ENCODE measurements at regions not wholly inside any gene's neighbourhood (a gene's known extent, or its start where the extent isn't known, plus 50 kb on each side); places are given as distances from the start of the nearest gene placed in this dataset.

GRCh38 chr3:176395240-176395639 is 802.0 kb downstream of the TBL1XR1 start:
- Histone ChIP-seq H3K9ac (ENCODE audit: low read length) (no peak overlapping the region), H3K4me3 (ENCODE audit: low read length) (no peak overlapping the region), H3K36me3 (ENCODE audit: control insufficient read depth, insufficient read depth, low read length) (no peaks in the 10 kb centered on the region), H3K27ac (ENCODE audit: low read depth, low read length) (no peak overlapping the region), H3K27me3 (ENCODE audit: control insufficient read depth, insufficient read depth, low read length) (no peaks in the 10 kb centered on the region), H3K4me1 (ENCODE audit: control insufficient read depth, insufficient read depth, low read length) (no peaks in the 10 kb centered on the region)

GRCh38 chr3:176378789-176379188 is 818.5 kb downstream of the TBL1XR1 start:
- no peak overlapping the region for H3K9ac ChIP-seq (ENCODE audit: low read length)
- no peak overlapping the region for H3K4me3 ChIP-seq (ENCODE audit: low read length)
- H3K4me1 ChIP-seq (ENCODE audit: control insufficient read depth, insufficient read depth, low read length), result no peaks in the 10 kb centered on the region
- no peak overlapping the region for H3K27ac ChIP-seq (ENCODE audit: low read depth, low read length)
- no peaks in the 10 kb centered on the region for H3K36me3 ChIP-seq (ENCODE audit: control insufficient read depth, insufficient read depth, low read length)
- no peaks in the 10 kb centered on the region for H3K27me3 ChIP-seq (ENCODE audit: control insufficient read depth, insufficient read depth, low read length)

DNA sequence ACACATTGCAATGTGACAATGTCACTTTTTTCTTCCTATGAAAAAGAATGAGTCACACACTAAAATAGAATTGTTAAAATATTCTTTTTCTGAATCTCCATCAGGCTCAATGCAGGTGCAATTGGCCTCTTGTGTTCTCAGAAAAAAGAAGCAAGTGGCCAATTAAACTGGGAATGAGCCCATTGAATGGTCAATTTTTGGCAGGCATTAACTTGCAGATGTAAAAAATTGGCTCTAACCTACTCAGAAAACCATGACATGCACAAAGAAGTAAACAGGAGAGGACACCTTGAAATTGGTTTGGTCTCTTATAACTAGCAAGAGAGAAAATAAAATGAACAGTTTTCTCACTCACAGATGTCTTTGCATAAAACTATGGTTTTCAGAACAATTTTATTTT is 820.8 kb downstream of the TBL1XR1 start:
- Histone ChIP-seq H3K4me3 (ENCODE audit: low read length) (no peak overlapping the region), H3K36me3 (ENCODE audit: control insufficient read depth, insufficient read depth, low read length) (no peaks in the 10 kb centered on the region), H3K27ac (ENCODE audit: low read depth, low read length) (no peak overlapping the region), H3K27me3 (ENCODE audit: control insufficient read depth, insufficient read depth, low read length) (no peaks in the 10 kb centered on the region), H3K9ac (ENCODE audit: low read length) (no peak overlapping the region), H3K4me1 (ENCODE audit: control insufficient read depth, insufficient read depth, low read length) (no peaks in the 10 kb centered on the region)

- no peak overlapping the region for H3K9ac ChIP-seq (ENCODE audit: low read length)
- no peaks in the 10 kb centered on the region for H3K4me1 ChIP-seq (ENCODE audit: control insufficient read depth, insufficient read depth, low read length)
- no peak overlapping the region for H3K27ac ChIP-seq (ENCODE audit: low read depth, low read length)
- no peak overlapping the region for H3K4me3 ChIP-seq (ENCODE audit: low read length)
- H3K27me3 ChIP-seq (ENCODE audit: control insufficient read depth, insufficient read depth, low read length), result no peaks in the 10 kb centered on the region
- H3K36me3 ChIP-seq (ENCODE audit: control insufficient read depth, insufficient read depth, low read length), result no peaks in the 10 kb centered on the region
Measured at GRCh38 chr3:176375519-176375918, 821.8 kb downstream of the TBL1XR1 start.

GRCh38 chr3:176362191-176362731 is 835.0 kb downstream of the TBL1XR1 start:
- H3K4me3 ChIP-seq (ENCODE audit: low read length), result no peak overlapping the region
- H3K9ac ChIP-seq (ENCODE audit: low read length), result no peak overlapping the region
- H3K36me3 ChIP-seq (ENCODE audit: control insufficient read depth, insufficient read depth, low read length), result no peaks in the 10 kb centered on the region
- no peak overlapping the region for H3K27ac ChIP-seq (ENCODE audit: low read depth, low read length)
- no peaks in the 10 kb centered on the region for H3K27me3 ChIP-seq (ENCODE audit: control insufficient read depth, insufficient read depth, low read length)
- no peaks in the 10 kb centered on the region for H3K4me1 ChIP-seq (ENCODE audit: control insufficient read depth, insufficient read depth, low read length)

DNA sequence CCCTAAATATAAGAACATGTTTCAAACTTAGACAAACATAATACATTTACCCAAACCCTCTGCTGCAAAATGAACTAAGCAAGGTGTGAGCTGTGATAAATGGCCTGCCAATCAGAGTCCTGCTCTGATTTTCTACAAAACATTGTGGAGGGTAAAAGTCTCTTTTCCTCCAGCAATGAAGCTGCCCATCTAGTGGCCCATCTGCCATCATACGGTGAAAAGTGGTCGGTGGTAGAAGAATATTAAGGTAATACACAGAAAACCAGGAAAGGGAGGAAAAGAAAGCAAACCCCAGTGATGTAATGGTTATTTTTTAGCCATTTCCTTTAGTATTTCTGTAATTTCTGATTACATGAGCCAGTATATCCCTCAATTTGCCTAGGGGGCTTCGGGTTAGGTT is 838.1 kb downstream of the TBL1XR1 start:
- Histone ChIP-seq H3K4me3 (ENCODE audit: low read length) (no peak overlapping the region), H3K27me3 (ENCODE audit: control insufficient read depth, insufficient read depth, low read length) (no peaks in the 10 kb centered on the region), H3K27ac (ENCODE audit: low read depth, low read length) (no peak overlapping the region), H3K4me1 (ENCODE audit: control insufficient read depth, insufficient read depth, low read length) (no peaks in the 10 kb centered on the region), H3K36me3 (ENCODE audit: control insufficient read depth, insufficient read depth, low read length) (no peaks in the 10 kb centered on the region), H3K9ac (ENCODE audit: low read length) (no peak overlapping the region)

DNA sequence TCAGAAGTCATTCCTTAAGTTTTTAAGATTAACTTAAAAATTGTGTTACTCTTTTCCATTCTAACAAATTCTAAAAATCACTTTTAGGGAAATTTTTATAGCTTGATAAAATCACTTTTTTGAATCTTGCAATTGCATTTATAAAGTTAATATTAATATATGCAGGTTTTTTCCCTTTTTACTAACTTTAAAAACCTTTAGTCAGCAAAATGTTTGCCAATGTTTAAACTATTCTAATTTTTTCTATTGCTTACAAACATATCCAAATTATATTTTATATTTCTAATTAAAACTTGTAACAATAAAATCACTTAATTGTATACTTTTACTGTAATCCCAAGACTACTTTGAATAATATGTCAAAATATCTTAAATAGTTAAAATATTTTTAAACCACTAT is 839.4 kb downstream of the TBL1XR1 start:
- Histone ChIP-seq H3K27me3 (ENCODE audit: control insufficient read depth, insufficient read depth, low read length) (no peaks in the 10 kb centered on the region), H3K4me1 (ENCODE audit: control insufficient read depth, insufficient read depth, low read length) (no peaks in the 10 kb centered on the region), H3K27ac (ENCODE audit: low read depth, low read length) (no peak overlapping the region), H3K36me3 (ENCODE audit: control insufficient read depth, insufficient read depth, low read length) (no peaks in the 10 kb centered on the region), H3K4me3 (ENCODE audit: low read length) (no peak overlapping the region), H3K9ac (ENCODE audit: low read length) (no peak overlapping the region)

- Histone ChIP-seq H3K27me3 (ENCODE audit: control insufficient read depth, insufficient read depth, low read length) (no peaks in the 10 kb centered on the region), H3K27ac (ENCODE audit: low read depth, low read length) (no peak overlapping the region), H3K36me3 (ENCODE audit: control insufficient read depth, insufficient read depth, low read length) (no peaks in the 10 kb centered on the region), H3K4me1 (ENCODE audit: control insufficient read depth, insufficient read depth, low read length) (no peaks in the 10 kb centered on the region), H3K9ac (ENCODE audit: low read length) (no peak overlapping the region), H3K4me3 (ENCODE audit: low read length) (no peak overlapping the region)
Measured at GRCh38 chr3:176354843-176355242, 842.4 kb downstream of the TBL1XR1 start.

GRCh38 chr3:176352716-176353334 is 844.5 kb downstream of the TBL1XR1 start:
- H3K4me3 ChIP-seq (ENCODE audit: low read length), result no peak overlapping the region
- no peak overlapping the region for H3K9ac ChIP-seq (ENCODE audit: low read length)
- H3K36me3 ChIP-seq (ENCODE audit: control insufficient read depth, insufficient read depth, low read length), result no peaks in the 10 kb centered on the region
- H3K4me1 ChIP-seq (ENCODE audit: control insufficient read depth, insufficient read depth, low read length), result no peaks in the 10 kb centered on the region
- no peaks in the 10 kb centered on the region for H3K27me3 ChIP-seq (ENCODE audit: control insufficient read depth, insufficient read depth, low read length)
- no peak overlapping the region for H3K27ac ChIP-seq (ENCODE audit: low read depth, low read length)

- no peak overlapping the region for H3K4me3 ChIP-seq (ENCODE audit: low read length)
- no peak overlapping the region for H3K9ac ChIP-seq (ENCODE audit: low read length)
- no peaks in the 10 kb centered on the region for H3K36me3 ChIP-seq (ENCODE audit: control insufficient read depth, insufficient read depth, low read length)
- H3K27ac ChIP-seq (ENCODE audit: low read depth, low read length), result no peak overlapping the region
- no peaks in the 10 kb centered on the region for H3K27me3 ChIP-seq (ENCODE audit: control insufficient read depth, insufficient read depth, low read length)
- no peaks in the 10 kb centered on the region for H3K4me1 ChIP-seq (ENCODE audit: control insufficient read depth, insufficient read depth, low read length)
Measured at GRCh38 chr3:176351408-176351807, 845.9 kb downstream of the TBL1XR1 start.

DNA sequence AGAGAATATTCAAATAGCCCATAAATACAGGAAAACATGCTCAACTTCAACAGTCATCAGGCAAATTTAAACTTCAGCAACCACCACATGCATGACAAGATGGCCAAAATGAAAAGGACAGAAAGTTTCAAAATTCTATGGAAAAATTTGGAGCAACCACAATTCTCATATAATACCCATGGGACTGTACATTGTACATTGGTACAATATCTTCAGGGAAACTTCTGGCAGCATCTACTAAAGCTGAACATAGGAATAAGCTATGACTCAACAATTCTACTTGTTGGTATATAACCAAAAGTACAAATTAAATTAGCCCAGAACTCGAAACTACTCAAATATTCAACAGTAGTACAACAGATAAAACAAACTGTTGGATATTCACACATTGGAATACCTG is 847.6 kb downstream of the TBL1XR1 start:
- no peaks in the 10 kb centered on the region for H3K27me3 ChIP-seq (ENCODE audit: control insufficient read depth, insufficient read depth, low read length)
- no peak overlapping the region for H3K27ac ChIP-seq (ENCODE audit: low read depth, low read length)
- H3K36me3 ChIP-seq (ENCODE audit: control insufficient read depth, insufficient read depth, low read length), result no peaks in the 10 kb centered on the region
- H3K4me3 ChIP-seq (ENCODE audit: low read length), result no peak overlapping the region
- H3K9ac ChIP-seq (ENCODE audit: low read length), result no peak overlapping the region
- no peaks in the 10 kb centered on the region for H3K4me1 ChIP-seq (ENCODE audit: control insufficient read depth, insufficient read depth, low read length)

GRCh38 chr3:176347424-176348146 is 849.7 kb downstream of the TBL1XR1 start:
- Histone ChIP-seq H3K27ac (ENCODE audit: low read depth, low read length) (no peak overlapping the region), H3K4me1 (ENCODE audit: control insufficient read depth, insufficient read depth, low read length) (no peaks in the 10 kb centered on the region), H3K36me3 (ENCODE audit: control insufficient read depth, insufficient read depth, low read length) (no peaks in the 10 kb centered on the region), H3K4me3 (ENCODE audit: low read length) (no peak overlapping the region), H3K9ac (ENCODE audit: low read length) (no peak overlapping the region), H3K27me3 (ENCODE audit: control insufficient read depth, insufficient read depth, low read length) (no peaks in the 10 kb centered on the region)

DNA sequence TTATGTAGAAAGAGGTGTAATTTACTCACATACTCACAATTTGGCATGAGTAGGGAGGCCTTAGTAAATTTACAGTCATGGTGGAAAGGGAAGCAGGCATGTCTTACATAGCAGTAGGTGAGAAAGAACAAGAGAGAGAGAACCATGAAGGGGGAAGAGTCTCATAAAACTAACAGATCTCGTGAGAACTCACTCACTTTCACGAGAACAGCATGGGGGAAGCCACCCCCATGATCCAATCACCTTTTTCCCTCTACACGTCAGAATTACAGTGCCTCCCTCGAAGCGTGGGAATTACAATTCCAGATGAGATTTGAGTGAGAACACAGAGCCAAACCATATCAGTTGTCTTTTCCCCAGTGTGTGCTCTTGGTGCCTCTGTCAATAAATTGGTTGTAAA is 855.3 kb downstream of the TBL1XR1 start:
- Histone ChIP-seq H3K27ac (ENCODE audit: low read depth, low read length) (no peak overlapping the region), H3K36me3 (ENCODE audit: control insufficient read depth, insufficient read depth, low read length) (no peaks in the 10 kb centered on the region), H3K9ac (ENCODE audit: low read length) (no peak overlapping the region), H3K27me3 (ENCODE audit: control insufficient read depth, insufficient read depth, low read length) (no peaks in the 10 kb centered on the region), H3K4me3 (ENCODE audit: low read length) (no peak overlapping the region), H3K4me1 (ENCODE audit: control insufficient read depth, insufficient read depth, low read length) (no peaks in the 10 kb centered on the region)

Data from rectal smooth muscle tissue (tissue), 1 donor.